ENCODE measurements at regions not wholly inside any gene's neighbourhood (a gene's known extent, or its start where the extent isn't known, plus 50 kb on each side); places are given as distances from the start of the nearest gene placed in this dataset.

DNA sequence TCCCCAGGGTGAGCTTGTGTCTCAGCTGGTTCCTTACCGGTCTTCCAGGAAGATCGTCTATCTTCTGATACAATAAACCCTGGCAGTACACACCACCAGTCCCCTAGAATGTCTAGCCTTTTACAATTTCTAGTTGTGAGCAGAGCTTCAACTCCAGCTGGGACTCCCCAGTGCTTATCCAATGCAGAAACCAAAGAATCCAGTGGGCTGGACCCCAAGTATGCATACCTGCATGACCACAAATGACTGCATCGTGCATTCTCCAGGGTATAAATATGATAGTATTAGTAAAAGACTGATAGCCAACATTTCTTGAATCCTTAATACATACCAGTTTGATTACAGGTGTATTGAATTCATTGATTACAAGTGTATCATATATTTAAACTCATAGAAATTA is 176.0 kb downstream of the SATB1 start:
- TF ChIP-seq, protein P1, sequence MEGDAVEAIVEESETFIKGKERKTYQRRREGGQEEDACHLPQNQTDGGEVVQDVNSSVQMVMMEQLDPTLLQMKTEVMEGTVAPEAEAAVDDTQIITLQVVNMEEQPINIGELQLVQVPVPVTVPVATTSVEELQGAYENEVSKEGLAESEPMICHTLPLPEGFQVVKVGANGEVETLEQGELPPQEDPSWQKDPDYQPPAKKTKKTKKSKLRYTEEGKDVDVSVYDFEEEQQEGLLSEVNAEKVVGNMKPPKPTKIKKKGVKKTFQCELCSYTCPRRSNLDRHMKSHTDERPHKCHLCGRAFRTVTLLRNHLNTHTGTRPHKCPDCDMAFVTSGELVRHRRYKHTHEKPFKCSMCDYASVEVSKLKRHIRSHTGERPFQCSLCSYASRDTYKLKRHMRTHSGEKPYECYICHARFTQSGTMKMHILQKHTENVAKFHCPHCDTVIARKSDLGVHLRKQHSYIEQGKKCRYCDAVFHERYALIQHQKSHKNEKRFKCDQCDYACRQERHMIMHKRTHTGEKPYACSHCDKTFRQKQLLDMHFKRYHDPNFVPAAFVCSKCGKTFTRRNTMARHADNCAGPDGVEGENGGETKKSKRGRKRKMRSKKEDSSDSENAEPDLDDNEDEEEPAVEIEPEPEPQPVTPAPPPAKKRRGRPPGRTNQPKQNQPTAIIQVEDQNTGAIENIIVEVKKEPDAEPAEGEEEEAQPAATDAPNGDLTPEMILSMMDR (conservative IDR thresholded peaks at IDR 0.05; ENCODE audit: low read depth in 2 of 2): no peak
- TF ChIP-seq EZH2 (IDR thresholded peaks at IDR 0.05; ENCODE audit: low read depth, unreplicated experiment): no peak
- TF ChIP-seq, protein P2, sequence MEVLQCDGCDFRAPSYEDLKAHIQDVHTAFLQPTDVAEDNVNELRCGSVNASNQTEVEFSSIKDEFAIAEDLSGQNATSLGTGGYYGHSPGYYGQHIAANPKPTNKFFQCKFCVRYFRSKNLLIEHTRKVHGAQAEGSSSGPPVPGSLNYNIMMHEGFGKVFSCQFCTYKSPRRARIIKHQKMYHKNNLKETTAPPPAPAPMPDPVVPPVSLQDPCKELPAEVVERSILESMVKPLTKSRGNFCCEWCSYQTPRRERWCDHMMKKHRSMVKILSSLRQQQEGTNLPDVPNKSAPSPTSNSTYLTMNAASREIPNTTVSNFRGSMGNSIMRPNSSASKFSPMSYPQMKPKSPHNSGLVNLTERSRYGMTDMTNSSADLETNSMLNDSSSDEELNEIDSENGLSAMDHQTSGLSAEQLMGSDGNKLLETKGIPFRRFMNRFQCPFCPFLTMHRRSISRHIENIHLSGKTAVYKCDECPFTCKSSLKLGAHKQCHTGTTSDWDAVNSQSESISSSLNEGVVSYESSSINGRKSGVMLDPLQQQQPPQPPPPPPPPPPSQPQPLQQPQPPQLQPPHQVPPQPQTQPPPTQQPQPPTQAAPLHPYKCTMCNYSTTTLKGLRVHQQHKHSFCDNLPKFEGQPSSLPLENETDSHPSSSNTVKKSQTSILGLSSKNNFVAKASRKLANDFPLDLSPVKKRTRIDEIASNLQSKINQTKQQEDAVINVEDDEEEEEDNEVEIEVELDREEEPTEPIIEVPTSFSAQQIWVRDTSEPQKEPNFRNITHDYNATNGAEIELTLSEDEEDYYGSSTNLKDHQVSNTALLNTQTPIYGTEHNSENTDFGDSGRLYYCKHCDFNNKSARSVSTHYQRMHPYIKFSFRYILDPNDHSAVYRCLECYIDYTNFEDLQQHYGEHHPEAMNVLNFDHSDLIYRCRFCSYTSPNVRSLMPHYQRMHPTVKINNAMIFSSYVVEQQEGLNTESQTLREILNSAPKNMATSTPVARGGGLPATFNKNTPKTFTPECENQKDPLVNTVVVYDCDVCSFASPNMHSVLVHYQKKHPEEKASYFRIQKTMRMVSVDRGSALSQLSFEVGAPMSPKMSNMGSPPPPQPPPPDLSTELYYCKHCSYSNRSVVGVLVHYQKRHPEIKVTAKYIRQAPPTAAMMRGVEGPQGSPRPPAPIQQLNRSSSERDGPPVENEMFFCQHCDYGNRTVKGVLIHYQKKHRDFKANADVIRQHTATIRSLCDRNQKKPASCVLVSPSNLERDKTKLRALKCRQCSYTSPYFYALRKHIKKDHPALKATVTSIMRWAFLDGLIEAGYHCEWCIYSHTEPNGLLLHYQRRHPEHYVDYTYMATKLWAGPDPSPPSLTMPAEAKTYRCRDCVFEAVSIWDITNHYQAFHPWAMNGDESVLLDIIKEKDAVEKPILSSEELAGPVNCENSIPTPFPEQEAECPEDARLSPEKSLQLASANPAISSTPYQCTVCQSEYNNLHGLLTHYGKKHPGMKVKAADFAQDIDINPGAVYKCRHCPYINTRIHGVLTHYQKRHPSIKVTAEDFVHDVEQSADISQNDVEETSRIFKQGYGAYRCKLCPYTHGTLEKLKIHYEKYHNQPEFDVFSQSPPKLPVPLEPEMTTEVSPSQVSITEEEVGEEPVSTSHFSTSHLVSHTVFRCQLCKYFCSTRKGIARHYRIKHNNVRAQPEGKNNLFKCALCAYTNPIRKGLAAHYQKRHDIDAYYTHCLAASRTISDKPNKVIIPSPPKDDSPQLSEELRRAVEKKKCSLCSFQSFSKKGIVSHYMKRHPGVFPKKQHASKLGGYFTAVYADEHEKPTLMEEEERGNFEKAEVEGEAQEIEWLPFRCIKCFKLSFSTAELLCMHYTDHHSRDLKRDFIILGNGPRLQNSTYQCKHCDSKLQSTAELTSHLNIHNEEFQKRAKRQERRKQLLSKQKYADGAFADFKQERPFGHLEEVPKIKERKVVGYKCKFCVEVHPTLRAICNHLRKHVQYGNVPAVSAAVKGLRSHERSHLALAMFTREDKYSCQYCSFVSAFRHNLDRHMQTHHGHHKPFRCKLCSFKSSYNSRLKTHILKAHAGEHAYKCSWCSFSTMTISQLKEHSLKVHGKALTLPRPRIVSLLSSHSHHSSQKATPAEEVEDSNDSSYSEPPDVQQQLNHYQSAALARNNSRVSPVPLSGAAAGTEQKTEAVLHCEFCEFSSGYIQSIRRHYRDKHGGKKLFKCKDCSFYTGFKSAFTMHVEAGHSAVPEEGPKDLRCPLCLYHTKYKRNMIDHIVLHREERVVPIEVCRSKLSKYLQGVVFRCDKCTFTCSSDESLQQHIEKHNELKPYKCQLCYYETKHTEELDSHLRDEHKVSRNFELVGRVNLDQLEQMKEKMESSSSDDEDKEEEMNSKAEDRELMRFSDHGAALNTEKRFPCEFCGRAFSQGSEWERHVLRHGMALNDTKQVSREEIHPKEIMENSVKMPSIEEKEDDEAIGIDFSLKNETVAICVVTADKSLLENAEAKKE (CRISPR knock-in tag; IDR thresholded peaks at IDR 0.05): no peak
- TF ChIP-seq, protein P3, sequence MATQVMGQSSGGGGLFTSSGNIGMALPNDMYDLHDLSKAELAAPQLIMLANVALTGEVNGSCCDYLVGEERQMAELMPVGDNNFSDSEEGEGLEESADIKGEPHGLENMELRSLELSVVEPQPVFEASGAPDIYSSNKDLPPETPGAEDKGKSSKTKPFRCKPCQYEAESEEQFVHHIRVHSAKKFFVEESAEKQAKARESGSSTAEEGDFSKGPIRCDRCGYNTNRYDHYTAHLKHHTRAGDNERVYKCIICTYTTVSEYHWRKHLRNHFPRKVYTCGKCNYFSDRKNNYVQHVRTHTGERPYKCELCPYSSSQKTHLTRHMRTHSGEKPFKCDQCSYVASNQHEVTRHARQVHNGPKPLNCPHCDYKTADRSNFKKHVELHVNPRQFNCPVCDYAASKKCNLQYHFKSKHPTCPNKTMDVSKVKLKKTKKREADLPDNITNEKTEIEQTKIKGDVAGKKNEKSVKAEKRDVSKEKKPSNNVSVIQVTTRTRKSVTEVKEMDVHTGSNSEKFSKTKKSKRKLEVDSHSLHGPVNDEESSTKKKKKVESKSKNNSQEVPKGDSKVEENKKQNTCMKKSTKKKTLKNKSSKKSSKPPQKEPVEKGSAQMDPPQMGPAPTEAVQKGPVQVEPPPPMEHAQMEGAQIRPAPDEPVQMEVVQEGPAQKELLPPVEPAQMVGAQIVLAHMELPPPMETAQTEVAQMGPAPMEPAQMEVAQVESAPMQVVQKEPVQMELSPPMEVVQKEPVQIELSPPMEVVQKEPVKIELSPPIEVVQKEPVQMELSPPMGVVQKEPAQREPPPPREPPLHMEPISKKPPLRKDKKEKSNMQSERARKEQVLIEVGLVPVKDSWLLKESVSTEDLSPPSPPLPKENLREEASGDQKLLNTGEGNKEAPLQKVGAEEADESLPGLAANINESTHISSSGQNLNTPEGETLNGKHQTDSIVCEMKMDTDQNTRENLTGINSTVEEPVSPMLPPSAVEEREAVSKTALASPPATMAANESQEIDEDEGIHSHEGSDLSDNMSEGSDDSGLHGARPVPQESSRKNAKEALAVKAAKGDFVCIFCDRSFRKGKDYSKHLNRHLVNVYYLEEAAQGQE (IDR thresholded peaks at IDR 0.05; ENCODE audit: unreplicated experiment): no peak
- TF ChIP-seq NANOG (IDR thresholded peaks at IDR 0.05; ENCODE audit: borderline replicate concordance): no peak
- no peak for TF ChIP-seq POLR2AphosphoS5 (IDR thresholded peaks at IDR 0.05; ENCODE audit: low read depth)
